ENCODE measurements at regions not wholly inside any gene's neighbourhood (a gene's known extent, or its start where the extent isn't known, plus 50 kb on each side); places are given as distances from the start of the nearest gene placed in this dataset.
"Not testable (repeated sequence)": the region's sequence is repeated elsewhere in the genome, so short reads cannot be mapped to it uniquely, and the experiment has no call there.

DNA sequence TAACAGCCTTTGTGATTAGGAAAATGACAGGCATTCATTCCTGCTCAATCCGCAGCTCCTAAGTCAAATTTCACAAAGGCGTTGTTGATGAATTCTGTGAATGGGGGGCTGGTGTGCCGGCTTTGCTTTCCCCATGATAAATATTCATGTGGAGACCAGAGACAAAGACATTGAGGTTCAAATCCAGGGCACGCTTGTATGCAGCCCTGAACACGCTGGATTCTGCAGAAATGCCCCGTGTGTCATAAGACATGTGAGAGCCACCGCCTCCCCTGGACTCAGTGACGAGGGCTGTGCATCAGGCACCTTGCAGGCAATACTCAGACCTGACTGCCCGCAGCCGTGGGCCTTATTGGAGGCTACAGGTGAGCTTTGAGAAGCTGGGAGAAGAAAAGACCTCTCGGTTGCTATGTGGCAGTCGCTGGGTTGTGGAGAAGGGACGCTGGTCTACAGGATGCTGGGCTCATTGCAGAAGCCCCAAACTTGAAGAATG, 906.2 kb downstream of the BRD1 start:
- no peak for DNase-seq

DNA sequence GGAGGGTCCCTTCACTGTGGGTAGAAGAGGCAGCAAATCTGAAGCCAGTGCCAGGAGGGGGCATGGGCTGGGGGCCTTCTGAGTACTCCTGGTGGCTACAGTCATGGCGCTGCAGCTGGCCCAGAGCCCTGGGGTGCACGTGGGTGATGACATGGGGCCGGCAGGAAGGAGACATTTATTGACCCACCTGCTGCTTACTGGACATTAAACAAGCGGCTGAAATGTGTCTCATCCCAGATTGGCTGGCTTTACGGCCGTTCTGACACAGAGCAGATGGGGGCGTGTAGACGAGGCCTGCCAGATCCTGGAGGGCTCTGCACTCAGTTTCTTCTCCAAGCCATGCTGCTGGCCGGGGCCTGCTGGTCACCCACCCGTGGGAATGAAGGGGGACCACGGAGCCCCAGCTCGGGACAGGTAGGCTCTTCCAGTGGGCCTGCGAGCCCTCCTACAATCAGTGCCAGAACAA, 906.9 kb downstream of the BRD1 start:
- DNase-seq = no peak

DNA sequence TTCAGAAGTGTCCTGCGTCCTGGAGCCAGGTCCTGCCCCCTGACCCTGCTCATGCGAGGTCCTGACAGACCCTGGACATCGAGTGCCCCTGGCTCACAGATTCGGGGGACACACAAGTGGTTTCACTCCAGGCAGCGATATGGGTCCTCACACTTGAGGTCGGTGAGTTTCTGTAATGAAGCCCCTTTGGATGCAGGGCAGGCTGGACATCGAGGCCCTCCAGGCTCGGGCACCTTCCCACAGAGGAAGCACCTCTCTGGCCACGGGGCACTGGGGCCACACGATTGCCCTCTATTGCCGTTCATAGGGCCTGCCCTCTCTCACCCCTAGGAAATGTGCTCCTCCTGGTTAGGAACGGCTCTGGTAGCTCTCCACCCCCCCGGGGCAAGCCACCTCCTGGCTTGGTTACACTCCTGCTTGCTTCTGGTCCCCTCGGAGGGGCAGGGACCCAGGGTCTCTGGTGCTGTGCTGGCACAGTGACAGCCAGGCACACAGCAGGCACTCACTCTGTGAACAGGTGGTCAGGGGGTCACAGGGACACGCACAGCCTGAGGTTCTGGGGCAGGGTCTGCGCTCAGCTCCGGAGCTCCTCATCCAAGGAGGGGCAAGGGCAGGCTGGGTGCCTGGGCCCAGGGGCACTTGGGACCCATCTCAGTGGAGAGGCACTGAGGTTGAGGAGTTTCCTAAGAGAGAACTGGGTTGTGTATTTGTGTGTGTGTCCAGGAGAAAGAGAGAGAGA, 907.7 kb downstream of the BRD1 start:
- no peak for DNase-seq

DNA sequence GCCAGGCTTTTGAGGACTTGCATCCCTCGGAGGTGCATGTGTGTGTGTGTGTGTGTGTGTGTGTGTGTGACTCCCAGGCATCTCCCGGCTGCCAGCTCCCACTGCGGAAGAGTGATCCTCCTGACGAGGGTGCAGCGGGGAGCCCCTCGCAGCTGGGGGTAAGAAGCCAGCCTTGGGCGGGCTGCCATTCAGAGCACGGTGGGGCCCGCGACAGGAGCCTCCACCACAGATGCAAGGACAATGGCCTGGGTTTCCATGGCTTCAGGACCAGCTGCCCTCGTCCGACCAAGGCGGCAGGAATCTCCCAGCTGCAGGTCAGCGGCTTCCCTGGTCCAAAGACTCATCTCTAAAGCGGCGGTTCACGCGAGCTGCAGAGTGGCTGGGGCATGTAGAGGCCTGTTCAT, 908.5 kb downstream of the BRD1 start:
- no peak for DNase-seq

DNA sequence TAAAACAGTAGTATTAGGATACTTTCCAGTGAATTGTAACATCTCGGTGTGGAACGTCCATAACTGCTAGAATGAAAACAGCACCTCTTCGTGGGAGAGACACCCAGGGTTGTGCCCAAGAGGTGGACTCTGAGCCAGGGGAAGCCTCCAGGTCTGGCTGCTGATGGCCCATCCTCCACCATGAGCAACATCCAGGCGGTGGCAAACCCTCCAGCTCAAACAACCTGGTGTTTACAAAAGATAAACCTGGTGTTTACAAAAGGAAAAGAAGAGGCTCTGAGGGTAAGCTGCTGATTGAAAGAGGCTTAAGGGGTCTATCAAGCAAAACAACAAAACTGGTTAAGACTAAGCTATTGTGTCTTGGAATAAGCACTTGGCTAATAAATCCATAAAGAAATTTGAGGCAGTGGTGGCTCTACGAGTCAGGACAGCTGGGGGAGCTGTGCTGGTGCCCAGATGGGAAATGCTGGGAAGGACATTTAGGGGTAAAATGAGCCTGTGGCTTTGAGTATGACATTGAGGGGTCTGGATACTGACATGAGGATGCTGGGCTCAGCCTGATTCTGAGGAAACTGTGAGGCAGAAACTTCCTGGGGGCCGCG, 909.0 kb downstream of the BRD1 start:
- no peak for DNase-seq

DNA sequence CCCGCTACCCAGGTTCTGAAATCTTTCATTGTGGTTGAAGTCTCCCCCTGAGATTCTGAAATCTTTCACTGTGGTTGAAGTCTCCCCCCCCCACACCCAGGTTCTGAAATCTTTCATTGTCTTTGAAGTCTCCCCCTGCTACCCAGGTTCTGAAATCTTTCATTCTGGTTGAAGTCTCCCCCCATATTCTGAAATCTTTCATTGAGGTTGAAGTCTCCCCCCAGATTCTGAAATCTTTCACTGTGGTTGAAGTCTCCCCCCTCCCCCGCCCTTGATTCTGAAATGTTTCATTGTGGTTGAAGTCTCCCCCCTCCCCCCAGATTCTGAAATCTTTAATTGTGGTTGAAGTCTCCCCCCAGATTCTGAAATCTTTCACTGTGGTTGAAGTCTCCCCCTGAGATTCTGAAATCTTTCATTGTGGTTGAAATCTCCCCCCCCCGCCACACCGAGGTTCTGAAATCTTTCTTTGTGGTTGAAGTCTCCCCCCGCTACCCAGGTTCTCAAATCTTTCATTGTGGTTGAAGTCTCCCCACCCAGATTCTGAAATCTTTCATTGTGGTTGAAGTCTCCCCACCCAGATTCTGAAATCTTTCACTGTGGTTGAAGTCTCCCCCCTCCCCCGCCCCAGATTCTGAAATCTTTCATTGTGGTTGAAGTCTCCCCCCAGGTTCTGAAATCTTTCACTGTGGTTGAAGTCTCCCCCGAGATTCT, 915.2 kb downstream of the BRD1 start:
- not testable (repeated sequence) for DNase-seq

DNA sequence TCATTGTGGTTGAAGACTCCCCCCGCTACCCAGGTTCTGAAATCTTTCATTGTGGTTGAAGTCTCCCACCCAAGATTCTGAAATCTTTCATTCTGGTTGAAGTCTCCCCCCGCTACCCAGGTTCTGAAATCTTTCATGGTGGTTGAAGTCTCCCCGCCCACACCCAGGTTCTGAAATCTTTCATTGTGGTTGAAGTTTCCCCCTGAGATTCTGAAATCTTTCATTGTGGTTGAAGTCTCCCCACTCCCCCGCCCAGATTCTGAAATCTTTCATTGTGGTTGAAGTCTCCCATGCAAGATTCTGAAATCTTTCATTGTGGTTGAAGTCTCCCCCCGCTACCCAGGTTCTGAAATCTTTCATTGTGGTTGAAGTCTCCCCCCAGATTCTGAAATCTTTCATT, 916.0 kb downstream of the BRD1 start:
- not testable (repeated sequence) for DNase-seq

DNA sequence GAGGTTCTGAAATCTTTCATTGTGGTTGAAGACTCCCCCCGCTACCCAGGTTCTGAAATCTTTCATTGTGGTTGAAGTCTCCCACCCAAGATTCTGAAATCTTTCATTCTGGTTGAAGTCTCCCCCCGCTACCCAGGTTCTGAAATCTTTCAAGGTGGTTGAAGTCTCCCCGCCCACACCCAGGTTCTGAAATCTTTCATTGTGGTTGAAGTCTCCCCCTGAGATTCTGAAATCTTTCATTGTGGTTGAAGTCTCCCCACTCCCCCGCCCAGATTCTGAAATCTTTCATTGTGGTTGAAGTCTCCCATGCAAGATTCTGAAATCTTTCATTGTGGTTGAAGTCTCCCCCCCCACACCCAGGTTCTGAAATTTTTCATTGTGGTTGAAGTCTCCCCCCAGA, 916.6 kb downstream of the BRD1 start:
- not testable (repeated sequence) for DNase-seq

DNA sequence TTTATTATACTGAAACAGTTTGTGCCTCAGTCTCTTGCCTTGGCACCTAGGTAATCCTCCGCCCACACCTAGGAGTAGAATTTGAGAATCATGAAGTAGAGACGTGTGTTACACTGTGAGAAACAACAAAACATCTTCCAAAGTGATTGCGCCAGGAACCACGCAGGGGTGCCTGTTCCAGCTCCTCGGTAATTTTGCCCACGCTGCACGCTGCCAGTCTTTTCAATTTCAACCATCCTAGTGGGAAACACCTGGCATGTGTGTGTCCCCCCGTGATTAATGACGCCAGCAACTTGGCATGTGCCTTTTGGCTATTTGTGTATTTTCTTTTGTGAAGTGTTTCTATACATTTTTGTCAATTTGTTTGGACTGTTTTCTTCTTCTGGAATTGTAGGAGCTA, 919.1 kb downstream of the BRD1 start:
- DNase-seq = no peak

DNA sequence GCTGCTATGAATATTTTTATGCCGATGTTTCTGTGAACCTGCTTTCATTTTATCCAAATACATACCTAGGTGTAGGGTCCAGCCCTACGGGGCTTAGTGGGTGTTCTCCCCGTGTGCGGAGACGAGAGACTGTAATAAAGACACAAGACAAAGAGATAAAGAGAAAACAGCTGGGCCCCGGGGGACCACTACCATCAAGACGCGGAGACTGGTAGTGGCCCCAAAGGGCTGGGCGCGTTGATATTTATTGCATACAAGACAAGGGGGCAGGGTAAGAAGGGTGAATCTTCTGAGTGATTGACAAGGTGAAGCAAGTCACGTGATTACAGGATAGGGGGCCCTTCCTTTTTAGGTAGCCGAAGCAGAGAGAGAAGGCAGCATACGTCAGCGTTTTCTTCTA, 920.1 kb downstream of the BRD1 start:
- no peak for DNase-seq

DNA sequence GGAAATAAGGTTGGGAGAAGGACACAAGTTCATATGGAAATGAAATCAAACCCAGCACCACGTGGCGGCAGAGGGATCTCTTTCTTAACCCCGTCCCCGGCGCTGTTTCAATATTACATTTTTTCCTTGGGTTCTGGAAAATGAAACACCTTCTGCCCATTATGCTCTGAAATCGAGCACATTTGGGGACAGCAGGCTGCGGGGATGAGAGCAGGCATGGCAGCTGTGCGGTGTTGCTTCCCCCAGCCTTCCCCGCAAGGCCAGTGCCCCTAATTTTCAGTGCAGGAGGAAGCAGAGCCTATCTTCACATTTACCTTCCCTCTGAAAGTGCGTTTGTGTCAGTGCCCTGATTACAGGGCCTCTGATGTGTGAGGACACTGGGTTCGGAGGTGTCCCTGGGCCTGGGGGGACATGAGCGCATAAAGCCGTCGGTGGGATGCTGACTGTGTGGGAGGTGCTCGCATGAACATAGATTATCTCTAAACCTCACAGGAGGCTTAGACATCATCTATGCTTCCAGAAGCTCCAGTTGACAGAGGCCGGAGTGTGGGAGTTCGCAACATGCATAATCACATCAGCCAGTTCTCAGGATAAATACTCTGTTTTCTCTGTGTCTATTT, 921.3 kb downstream of the BRD1 start:
- DNase-seq = no peak

DNA sequence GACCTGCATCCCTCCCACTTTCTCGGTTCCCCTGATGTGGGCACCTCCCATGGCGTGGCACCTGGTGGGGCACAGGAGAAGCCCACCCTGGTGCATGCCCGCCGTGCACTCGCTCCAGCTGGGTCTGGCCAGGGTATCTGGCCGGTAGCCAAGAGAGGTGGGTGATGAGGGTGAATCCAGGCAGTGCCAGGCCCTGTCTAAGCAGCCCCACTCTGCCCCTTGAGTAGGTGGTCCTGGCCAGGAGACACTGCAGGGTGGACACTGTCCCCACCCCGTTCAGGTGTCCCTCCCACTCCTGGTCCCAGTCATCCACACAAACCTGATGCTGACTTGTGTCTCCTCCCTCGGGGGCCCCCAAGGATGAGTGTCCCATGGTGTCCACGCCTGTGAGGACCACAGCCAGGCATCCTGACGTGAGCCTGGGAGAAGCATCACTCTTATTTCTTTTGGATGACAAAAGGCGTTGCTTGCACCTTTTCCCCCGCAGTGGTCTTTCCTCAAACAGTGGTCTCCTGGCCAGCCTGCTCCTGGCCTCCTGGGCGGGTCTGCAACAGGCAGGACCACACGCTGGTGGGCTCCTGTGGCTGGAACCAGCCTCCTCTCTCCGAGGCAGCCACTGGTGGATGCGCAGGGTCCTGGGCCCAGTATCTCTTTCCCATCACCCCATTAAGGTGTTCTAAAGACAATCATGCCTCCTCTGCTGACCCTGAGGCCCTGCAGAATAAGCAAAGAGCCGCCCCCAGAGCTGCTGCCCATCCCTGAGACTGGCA, 922.3 kb downstream of the BRD1 start:
- DNase-seq = no peak

DNA sequence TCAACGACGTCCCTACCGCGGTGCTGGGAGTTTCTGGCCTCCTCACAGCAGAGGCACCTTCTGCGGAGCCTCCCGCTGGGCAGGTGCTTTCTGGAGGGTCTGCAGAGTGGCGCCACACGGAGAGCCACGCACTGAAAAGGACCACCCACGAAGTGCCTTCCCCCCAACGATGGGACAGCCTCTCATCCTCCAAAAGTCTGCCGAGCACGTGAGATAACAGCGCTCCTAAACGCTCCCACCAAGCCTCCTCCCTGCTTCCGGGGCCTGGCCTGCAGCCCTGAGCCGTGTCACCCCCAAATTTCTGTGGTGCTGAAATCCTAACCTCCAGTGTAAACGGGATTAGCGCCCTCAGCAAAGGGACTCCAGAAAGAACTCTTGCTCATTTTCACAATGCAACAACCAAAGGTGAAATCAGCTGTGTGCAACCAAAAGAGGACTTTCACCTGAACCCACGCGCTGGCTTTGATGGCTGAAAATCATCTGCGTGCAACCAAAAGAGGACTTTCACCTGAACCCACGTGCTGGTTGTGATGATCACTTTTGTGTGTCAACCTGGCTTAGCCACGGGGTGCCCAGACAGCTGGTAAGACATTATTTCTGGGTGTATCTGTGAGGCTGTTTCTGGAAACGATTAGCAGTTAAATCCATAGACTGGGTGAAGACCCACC, 924.6 kb downstream of the BRD1 start:
- no peak for DNase-seq

DNA sequence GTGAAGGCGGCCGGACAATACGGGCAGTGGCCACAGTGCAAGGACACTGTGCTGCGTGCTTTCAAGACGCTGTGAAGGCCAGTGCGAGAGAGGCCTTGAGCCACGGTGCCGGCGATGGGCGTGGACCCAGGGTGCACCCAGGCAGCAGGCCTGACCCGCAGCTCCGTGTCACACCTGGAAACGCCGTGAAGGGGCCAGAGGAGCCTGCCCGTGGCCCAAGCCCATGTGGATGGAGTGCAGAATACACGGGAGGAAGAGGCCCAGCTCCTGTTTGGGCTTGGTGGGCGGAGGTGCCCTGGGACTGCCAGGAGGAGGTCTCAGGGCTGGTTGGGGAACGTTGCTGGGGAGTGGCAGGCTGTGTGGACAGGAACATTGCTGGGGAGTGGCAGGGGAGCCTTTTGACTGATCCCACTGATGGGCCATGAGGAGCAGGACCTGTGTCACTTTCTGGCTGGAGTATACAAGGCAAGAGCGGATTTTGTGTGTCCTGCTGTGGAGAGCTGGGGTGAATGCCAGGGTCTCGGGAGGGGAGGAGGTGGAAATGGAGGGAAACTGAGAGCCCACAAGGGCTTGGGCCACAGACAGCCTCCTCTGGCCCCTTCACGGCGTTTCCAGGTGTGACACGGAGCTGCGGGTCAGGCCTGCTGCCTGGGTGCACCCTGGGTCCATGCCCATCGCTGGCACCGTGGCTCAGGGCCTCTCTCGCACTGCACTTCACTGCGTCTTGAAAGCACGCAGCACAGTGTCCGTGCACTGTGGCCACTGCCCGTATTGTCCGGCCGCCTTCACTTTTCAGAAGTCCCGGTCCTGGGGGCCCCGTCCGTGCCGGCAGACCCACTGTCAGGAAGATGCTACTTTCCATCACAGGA, 925.4 kb downstream of the BRD1 start:
- no peak for DNase-seq

DNA sequence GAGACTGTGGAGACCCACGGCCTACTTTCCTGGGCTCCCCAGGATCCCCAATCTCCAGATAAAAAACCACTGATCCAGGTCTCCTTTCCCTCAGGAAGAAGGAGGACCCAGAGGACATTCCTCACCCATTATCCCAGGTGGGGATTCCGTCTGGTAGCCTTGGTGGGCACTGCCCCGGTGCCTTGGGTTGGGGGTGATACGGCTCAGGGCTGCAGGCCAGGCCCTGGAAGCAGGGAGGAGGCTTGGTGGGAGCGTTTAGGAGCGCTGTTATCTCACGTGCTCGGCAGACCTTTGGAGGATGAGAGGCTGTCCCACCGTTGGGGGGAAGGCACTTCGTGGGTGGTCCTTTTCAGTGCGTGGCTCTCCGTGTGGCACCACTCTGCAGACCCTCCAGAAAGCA, 926.3 kb downstream of the BRD1 start:
- DNase-seq = no peak

DNA sequence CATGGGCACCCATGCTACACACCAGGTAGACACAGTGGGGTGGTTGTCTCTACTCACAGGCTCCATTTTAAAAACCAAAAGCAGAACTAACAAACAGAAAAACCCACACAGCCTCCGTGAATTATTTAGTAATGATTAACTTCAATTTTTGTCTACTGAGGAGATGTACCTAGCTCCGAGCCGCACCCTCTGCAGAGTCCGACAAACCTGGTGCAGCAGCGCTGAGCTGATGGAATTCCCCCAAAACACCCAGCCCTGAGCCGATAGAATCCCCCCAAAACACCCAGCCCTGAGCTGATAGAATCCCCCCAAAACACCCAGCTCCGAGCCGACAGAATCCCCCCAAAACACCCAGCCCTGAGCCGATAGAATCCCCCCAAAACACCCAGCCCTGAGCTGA, 927.0 kb downstream of the BRD1 start:
- no peak for DNase-seq

DNA sequence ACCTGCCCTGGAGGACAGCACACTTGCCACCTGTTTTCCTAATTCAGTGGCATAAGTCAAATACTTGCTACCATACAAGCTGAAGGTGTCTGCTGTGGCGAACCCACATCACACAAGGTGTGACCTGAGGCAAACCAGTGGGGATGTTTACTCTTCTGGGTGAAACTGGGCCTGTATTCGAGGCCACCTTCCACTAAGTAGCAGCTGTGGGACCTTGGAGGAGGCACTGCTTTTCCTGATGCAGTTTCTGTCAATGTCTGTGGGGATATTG, 927.4 kb downstream of the BRD1 start:
- DNase-seq = no peak

DNA sequence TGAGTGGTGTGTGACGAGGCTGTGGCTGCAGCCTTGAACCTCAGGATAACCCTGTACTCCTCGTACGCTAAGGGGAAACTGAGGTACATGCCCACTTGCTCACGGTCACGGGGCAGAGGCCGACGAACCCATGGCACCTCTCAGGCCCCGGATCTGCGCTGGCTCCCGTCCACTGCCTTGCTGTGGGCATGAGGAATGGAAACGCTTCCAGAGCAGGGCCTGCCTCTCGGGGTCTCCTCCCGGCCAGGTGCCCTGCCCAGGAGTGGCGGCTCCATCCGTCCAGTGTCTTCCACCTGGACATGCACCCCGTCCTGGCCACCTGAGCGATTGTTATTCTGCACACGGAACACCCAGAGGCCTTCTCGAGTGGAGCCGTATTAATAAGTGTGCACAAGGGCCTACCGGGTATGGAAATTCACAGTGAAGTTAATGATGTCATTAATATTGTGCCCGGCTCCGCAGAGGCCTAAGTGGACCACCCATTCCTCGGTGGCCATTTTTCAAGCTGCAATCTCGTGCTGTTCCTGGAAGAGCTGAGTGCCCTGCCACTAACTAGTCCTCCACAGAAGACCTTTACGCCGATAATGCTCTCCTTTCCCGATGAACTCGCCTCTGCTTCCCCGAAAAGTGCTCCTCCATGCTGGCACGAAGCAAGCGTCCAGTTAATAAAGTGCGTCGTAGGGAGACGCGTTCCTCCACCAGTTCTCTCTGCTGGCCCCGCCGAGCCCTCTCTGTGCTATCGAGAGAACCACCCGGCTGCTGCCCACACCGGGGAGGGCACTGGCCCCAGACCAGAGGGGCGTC, 927.9 kb downstream of the BRD1 start:
- no peak for DNase-seq

DNA sequence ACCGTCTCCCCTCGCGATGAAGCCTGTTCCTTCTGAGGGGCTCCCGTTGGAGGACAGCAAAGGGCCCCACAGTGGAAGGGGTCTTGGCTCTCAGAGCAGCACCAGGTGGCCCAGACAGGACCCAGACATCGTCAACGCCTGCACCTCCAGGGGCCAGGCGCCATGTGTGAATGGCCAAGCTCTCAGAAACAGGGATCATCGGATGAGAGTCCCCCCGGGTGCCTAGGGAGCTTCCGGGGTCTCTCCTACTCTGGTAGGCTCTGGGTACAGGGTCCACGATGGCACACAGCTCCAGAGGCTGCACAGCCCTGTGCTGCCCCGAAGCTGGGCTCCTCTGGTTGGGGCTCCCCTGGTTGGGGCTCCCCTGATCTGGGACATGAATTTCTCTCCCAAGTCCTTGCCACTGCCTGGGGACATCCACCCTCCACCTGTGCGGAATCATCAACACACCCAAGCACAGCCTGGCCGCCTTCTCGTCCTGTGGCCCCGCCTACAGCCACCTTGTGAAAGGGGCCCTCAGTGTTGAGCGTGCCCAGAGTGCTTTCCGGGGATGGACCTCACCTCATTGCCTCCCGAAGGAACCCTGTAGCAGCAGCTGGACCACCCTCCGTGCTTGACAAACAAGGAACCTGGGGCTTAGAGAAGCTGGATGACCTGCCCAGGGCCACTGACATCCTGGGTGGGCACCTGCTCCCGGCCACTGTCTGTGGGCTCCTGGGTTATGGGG, 929.0 kb downstream of the BRD1 start:
- no peak for DNase-seq
